ENCODE measurements at regions not wholly inside any gene's neighbourhood (a gene's known extent, or its start where the extent isn't known, plus 50 kb on each side); places are given as distances from the start of the nearest gene placed in this dataset.
"Not testable (repeated sequence)": the region's sequence is repeated elsewhere in the genome, so short reads cannot be mapped to it uniquely, and the experiment has no call there.

DNA sequence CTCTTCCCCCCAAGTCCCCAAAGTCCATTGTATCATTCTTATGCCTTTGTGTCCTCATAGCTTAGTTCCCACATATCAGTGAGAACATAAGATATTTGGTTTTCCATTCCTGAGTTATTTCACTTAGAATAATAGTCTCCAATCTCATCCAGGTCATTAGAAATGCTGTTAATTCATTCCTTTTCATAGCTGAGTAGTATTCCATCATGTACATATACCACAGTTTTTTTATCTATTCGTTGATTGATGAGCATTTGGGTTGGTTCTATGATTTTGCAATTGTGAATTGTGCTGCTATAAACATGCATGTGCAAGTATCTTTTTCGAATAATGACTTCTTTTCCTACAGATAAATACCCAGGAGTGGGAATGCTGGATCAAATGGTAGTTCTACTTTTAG is 359.6 kb downstream of the ADAMTS20 start:
- H4K20me1 ChIP-seq (ENCODE audit: low read length); H3K9me2 ChIP-seq (replicated peaks; ENCODE audit: low read length); H3K4me1 ChIP-seq (ENCODE audit: insufficient read depth, low read length); H3K9me3 ChIP-seq (ENCODE audit: low read length); CTCF ChIA-PET; H3K79me2 ChIP-seq (ENCODE audit: low read length); H3K27me3 ChIP-seq (ENCODE audit: low read length); BruUV-seq (replicated peaks); H2AFZ ChIP-seq (ENCODE audit: low read length); H3K27ac ChIP-seq (ENCODE audit: low read length); H3K4me3 ChIP-seq (ENCODE audit: low read length); ATAC-seq; H3K4me2 ChIP-seq (ENCODE audit: low read length); H3K36me3 ChIP-seq (ENCODE audit: low read depth, low read length); POLR2A ChIA-PET (ENCODE audit: unreplicated experiment); H3F3A ChIP-seq (ENCODE audit: low read length, unreplicated experiment); DNase-seq; H3K9ac ChIP-seq (ENCODE audit: low read length): not testable (repeated sequence)
- intact Hi-C loops (cut with micrococcal nuclease) = loop anchor here (2.0 to 10.0 kb wide), 2 partner anchors 24 to 82 kb away; no protein-coding TSS in a partner anchor

DNA sequence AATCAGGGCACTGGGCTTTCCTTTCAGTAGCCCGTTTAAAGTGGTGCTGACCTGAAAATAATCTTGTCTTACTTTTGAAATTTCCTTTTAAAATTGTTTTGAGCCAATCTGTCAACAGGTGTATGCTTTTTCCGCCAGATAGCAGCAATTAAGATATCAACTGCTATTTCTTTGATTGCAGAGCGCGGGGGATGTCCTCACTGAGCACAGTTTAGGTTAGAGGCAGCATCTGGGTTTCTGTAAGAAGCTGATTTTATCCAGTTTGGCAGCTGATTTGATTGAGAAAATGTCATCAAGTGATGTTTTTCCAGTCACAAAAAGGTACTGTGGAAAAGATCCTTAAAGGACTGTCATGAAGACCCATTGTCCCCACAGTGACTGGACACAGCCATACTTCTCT is 371.8 kb downstream of the ADAMTS20 start:
- H3K4me3 ChIP-seq (ENCODE audit: low read length) = no peak overlapping the region
- H3K9ac ChIP-seq (ENCODE audit: low read length) = no peak overlapping the region
- ATAC-seq (no peak), DNase-seq (no peak)
- no peak for TF ChIP-seq EZH2phosphoT487 (IDR thresholded peaks at IDR 0.05; ENCODE audit: borderline replicate concordance, low read length)
- TF ChIP-seq, protein P1, sequence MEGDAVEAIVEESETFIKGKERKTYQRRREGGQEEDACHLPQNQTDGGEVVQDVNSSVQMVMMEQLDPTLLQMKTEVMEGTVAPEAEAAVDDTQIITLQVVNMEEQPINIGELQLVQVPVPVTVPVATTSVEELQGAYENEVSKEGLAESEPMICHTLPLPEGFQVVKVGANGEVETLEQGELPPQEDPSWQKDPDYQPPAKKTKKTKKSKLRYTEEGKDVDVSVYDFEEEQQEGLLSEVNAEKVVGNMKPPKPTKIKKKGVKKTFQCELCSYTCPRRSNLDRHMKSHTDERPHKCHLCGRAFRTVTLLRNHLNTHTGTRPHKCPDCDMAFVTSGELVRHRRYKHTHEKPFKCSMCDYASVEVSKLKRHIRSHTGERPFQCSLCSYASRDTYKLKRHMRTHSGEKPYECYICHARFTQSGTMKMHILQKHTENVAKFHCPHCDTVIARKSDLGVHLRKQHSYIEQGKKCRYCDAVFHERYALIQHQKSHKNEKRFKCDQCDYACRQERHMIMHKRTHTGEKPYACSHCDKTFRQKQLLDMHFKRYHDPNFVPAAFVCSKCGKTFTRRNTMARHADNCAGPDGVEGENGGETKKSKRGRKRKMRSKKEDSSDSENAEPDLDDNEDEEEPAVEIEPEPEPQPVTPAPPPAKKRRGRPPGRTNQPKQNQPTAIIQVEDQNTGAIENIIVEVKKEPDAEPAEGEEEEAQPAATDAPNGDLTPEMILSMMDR (conservative IDR thresholded peaks at IDR 0.05; ENCODE audit: low read depth, low read length) = no peak
- no peak for TF ChIP-seq EZH2 (IDR thresholded peaks at IDR 0.05; ENCODE audit: low read length, unreplicated experiment)
- no peaks in the 10 kb centered on the region for H3K79me2 ChIP-seq (ENCODE audit: low read length)
- no peaks in the 10 kb centered on the region for H3K27me3 ChIP-seq (ENCODE audit: low read length)
- no peaks in the 10 kb centered on the region for H3K9me3 ChIP-seq (ENCODE audit: low read length)
- no peak overlapping the region for H2AFZ ChIP-seq (ENCODE audit: low read length)
- ChIA-PET POLR2A (ENCODE audit: unreplicated experiment) (no interaction called here), CTCF (no interaction called here)
- no peak overlapping the region for H3K27ac ChIP-seq (ENCODE audit: low read length)
- BruUV-seq (replicated peaks) = no TSS peak
- H3K36me3 ChIP-seq (ENCODE audit: low read depth, low read length) = no peaks in the 10 kb centered on the region
- H3K4me2 ChIP-seq (ENCODE audit: low read length) = no peak overlapping the region
- H4K20me1 ChIP-seq (ENCODE audit: low read length) = no peaks in the 10 kb centered on the region
- no peaks in the 10 kb centered on the region for H3K4me1 ChIP-seq (ENCODE audit: insufficient read depth, low read length)
- intact Hi-C loops (cut with micrococcal nuclease) = no loop called here
- no peaks in the 10 kb centered on the region for H3F3A ChIP-seq (ENCODE audit: low read length, unreplicated experiment)
- no peaks in the 10 kb centered on the region for H3K9me2 ChIP-seq (replicated peaks; ENCODE audit: low read length)

DNA sequence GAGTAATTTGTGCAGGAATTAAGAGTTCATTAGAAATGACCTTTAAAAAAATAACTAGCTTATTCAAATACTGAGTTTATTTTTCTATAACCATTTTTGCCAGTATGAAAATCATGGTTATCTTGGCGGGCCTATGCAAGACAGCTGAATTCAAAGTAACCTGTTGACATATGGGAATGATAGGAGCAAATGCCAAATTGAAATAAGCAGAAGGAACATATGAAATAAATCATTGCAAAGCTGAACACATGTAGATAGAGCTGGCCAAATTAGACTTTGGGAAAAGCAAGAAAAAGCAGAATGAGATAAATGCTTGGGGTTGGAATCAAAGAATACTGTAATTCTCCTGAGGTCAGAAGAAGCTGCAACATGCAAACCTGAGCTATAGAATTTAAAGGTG is 372.5 kb downstream of the ADAMTS20 start:
- intact Hi-C loops (cut with micrococcal nuclease) = no loop called here
- H3K27ac ChIP-seq (ENCODE audit: low read length) = no peak overlapping the region
- no peaks in the 10 kb centered on the region for H3K79me2 ChIP-seq (ENCODE audit: low read length)
- DNase-seq (no peak), ATAC-seq (no peak)
- H3K9ac ChIP-seq (ENCODE audit: low read length) = no peak overlapping the region
- no peak overlapping the region for H3K4me3 ChIP-seq (ENCODE audit: low read length)
- no peak overlapping the region for H2AFZ ChIP-seq (ENCODE audit: low read length)
- CTCF ChIA-PET = no interaction called here
- POLR2A ChIA-PET (ENCODE audit: unreplicated experiment) = no interaction called here
- no peaks in the 10 kb centered on the region for H3K4me1 ChIP-seq (ENCODE audit: insufficient read depth, low read length)
- H3K9me2 ChIP-seq (replicated peaks; ENCODE audit: low read length) = no peaks in the 10 kb centered on the region
- H3K27me3 ChIP-seq (ENCODE audit: low read length) = no peaks in the 10 kb centered on the region
- no TSS peak for BruUV-seq (replicated peaks)
- TF ChIP-seq, protein P1 (conservative IDR thresholded peaks at IDR 0.05; ENCODE audit: low read depth, low read length) = no peak
- TF ChIP-seq EZH2 (IDR thresholded peaks at IDR 0.05; ENCODE audit: low read length, unreplicated experiment) = no peak
- TF ChIP-seq EZH2phosphoT487 (IDR thresholded peaks at IDR 0.05; ENCODE audit: borderline replicate concordance, low read length) = no peak
- no peaks in the 10 kb centered on the region for H3F3A ChIP-seq (ENCODE audit: low read length, unreplicated experiment)
- H4K20me1 ChIP-seq (ENCODE audit: low read length) = no peaks in the 10 kb centered on the region
- no peaks in the 10 kb centered on the region for H3K36me3 ChIP-seq (ENCODE audit: low read depth, low read length)
- H3K9me3 ChIP-seq (ENCODE audit: low read length) = no peaks in the 10 kb centered on the region
- H3K4me2 ChIP-seq (ENCODE audit: low read length) = no peak overlapping the region

Data from PC-3 (cell line).